ENCODE measurements at regions not wholly inside any gene's neighbourhood (a gene's known extent, or its start where the extent isn't known, plus 50 kb on each side); places are given as distances from the start of the nearest gene placed in this dataset.

- no peak for DNase-seq (ENCODE audit: low read depth in 2 of 2)
These were observed 458.3 kb upstream of the CELF4 start for GRCh38 chr18:38023871-38024270.

GRCh38 chr18:38022234-38022633 is 456.6 kb upstream of the CELF4 start:
- DNase-seq (ENCODE audit: low read depth in 2 of 2) = no peak

- DNase-seq (ENCODE audit: low read depth in 2 of 2) = no peak
These were observed 453.7 kb upstream of the CELF4 start for GRCh38 chr18:38019292-38019691.

DNA sequence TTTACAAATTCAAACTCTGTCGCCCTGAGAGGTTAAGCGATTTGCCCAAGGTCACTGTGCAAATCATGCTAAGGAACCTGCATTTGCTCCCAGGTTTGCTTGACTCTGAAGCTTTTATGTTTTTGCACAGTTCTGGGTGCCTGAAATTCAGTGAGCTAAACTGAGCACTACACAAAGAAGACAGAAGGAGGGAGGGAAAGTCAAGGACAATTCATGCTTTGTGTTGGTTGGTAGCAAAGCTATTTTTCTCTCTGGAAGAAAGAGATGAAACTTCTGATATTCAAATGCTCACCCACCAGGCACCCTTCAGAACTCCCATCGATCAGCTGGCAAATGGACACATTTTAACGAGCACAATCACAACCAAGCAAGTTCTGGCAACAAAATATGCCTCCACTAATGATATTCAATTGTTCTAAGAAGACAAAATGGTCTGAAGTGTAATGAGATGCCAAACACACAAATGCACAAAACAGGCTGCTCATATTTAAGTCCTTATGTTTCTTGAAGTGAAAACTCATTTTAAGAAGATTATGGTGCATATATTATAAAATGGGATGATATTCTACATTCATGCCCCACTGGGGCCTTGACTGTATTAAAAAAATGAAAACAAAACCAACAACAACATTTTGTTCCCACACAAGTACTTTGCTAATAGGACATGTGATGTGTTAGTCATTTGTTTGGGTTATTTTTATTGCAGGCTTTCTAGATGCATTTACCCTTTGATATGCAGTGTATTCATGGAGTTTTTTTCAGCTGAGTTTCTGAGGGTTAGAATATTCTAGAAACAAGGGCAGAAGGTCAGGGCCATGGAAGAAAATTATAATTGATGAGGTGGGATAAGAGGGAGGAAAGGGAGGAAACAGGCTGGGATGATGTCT is 445.6 kb upstream of the CELF4 start:
- DNase-seq (ENCODE audit: low read depth in 2 of 2) = no peak

DNA sequence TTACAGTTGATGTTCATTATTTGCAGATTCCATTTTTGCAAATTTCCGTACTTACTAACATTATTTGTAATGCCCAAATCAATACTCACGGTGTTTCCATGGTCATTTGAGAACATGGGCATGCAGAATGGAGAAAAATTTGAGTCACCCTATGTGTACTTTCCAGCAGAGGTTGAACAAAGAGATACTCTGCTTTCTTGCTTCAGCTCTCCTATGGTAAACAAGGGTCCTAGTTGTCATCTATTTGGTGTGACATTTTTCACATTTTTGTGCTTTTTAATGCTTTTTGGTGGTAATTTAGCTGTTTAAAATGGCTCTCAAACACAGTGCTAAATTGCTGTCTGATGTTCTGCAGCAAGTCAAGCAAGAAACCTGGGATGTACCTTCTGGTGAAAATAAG is 444.4 kb upstream of the CELF4 start:
- DNase-seq (ENCODE audit: low read depth in 2 of 2) = no peak

- DNase-seq (ENCODE audit: low read depth in 2 of 2) = no peak
These were observed 443.7 kb upstream of the CELF4 start for GRCh38 chr18:38009320-38009719.

DNA sequence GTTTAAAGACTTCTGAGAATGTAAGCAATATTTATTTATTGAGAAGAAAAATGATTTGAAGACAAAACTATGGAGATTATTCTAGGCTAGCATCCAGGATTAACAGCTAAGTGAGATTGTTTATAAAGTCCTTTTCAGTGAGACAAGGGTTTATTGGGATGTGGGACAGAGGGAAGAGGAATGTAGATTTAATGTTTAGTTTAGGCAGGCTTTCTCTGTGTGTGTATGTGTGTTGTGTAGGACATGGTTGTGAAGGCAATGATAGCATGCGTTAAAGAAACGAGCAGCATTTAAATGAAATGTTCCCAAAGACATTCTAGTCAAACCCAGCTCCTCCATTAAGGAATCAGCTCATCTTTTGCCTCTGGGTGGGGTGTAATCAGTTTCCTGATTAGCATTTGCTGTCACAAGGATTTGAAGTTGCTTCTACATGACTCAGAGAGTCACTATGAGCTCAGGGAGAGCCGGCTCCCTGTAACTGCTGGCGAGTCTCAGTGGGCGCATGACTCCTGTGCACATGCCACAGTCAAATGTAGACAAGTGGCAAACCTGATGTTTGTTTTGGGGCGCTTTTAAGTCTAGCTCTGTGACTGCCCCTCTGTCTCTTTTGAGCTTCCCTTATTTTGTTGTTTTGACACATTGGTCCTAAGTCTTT is 442.2 kb upstream of the CELF4 start:
- no peak for DNase-seq (ENCODE audit: low read depth in 2 of 2)

GRCh38 chr18:38007026-38007425 is 441.4 kb upstream of the CELF4 start:
- DNase-seq (ENCODE audit: low read depth in 2 of 2) = no peak

GRCh38 chr18:38006541-38006940 is 440.9 kb upstream of the CELF4 start:
- no peak for DNase-seq (ENCODE audit: low read depth in 2 of 2)

- no peak for DNase-seq (ENCODE audit: low read depth in 2 of 2)
These were observed 432.1 kb upstream of the CELF4 start for GRCh38 chr18:37997695-37998094.

DNA sequence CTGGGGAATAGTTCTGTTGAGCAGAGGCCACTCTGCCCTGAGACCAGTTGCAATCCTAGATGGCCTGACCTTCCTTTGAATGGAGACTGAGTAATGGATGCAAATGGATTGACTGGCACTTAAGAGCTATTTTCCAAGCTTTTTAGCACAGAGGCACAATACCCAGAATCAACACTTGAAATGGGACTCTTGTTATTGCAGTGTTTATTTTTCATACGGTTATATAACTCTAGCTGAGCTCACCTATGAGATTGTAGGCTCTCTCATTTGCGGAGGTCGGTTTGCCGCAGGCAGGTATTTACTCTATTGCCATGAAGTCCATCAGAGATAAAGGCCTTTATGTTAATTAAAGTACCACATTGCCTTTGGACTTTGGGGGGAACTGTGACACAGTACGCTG is 422.3 kb upstream of the CELF4 start:
- DNase-seq (ENCODE audit: low read depth in 2 of 2) = no peak

DNA sequence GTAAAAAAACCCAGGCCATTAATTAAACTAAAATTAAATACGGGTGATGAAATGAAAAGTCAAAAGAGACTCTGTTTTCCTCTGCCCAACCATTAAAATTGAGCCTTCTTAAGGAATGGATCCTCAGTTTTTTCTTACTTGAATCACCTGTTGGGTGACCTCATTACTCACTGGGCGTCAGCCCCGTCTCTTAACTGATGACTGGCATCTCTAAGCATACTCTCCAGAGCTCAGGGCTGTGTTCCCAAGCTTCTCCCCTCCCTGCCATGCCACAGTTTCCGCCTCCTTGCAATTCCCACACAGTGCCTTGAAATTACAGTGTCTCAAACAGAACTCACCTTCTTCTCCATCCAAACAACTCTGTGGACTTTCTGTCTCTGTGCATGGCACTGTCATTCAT is 421.1 kb upstream of the CELF4 start:
- no peak for DNase-seq (ENCODE audit: low read depth in 2 of 2)

DNA sequence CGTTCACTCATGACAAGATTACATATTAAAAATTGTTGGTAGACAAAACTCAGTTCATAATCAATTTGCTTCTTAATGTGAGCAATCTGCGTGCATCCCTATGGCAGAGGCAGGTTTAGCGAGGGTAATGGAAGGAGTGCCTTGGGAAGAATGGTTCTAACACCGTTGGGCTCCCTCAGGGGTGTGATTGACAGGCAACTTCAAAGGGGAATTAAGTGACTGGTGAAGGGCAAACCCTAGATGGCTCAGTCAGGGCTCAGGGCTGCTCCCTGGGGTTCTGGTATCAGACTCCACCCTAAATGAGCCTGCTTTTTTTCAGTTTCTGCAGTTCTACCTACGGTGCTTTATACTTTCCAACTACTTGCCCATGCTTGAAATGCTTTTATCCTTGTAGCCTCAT is 419.5 kb upstream of the CELF4 start:
- no peak for DNase-seq (ENCODE audit: low read depth in 2 of 2)

DNA sequence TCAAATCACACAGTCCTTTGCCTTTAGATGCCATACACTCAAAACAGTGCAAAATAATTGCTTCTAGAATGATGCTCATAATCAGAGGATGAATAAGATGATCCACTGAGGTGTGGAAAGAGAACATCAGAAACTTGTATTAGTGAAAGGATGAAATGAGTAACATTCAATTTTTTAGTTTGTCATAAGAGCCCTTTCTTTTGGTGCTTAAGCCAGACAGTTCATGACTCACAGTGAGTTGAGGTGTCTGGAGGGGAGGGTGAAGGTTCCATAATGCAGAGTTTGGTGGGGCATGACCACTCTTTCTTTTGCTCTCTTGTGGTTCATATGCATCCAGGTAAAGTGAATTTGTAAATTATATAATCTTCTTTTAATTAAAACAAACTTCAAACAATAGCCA is 415.0 kb upstream of the CELF4 start:
- DNase-seq (ENCODE audit: low read depth in 2 of 2) = no peak

DNA sequence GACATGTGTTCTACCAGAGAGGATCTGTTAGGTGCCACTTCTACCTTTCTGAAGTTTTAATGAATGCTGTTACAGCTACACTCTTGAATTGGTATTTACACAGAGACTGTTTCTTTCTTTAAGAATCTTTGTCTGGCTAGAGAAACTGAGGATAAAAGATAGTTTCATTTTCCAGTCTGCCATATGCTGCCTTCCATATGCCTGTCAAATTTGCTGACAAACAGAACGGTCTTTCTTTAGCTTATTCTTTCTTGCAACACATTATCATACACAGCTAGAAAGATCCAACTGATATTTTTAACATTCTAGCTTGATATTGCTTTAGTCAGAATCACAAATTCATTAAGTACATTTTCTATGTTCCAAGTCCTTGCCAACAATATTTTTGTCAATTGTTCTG is 409.8 kb upstream of the CELF4 start:
- DNase-seq (ENCODE audit: low read depth in 2 of 2) = no peak

DNA sequence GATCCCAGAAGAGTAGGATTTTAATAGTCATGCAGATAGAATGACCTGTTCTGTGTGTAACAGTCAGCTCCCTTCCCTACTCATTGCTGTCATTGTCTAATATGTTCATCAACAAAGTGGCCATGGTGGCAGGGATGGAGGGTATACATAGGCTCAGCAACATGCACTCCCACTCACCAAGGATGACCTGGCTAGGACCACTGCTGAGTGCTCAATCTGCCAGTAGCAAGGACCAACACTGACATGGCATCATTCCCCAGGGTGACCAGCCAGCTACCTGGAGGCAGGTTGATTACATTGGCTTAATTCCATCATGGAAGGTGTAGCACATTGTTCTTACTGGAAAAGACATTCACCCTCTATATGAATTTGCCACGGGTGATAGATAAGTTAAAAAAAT is 401.7 kb upstream of the CELF4 start:
- no peak for DNase-seq (ENCODE audit: low read depth in 2 of 2)

GRCh38 chr18:37965572-37965970 is 400.0 kb upstream of the CELF4 start:
- no peak for DNase-seq (ENCODE audit: low read depth in 2 of 2)

DNA sequence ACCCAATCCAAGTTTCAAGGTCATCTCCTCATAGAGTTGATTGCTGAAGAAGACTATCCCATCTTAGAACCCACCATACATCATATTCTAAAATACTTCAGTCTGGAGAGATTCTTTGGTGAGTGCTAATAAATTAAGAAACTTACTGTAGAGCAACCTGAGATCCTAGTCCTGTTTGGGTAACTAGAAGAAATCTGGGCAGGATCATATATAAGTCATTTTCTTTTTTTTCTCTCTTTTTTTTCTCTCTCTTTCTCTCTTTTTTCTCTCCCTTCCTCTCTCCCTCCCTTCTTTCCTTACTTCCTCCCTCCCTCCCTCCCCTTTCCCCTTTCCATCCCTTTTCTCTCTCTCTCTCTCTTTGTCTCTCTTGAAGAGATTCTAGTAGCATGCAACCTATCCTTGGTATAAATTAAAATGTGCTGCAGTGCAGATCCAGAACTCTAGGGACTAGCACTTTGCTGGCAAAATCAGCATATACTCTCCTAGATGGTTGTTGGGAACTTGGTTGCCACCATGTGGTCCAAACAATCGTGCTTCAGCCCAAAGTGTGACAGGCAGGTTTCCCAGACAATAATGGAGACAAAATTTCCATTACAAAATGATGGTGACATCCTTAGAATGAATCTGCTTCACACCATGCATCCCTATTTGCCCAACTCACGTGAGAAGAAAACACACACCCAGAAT is 399.4 kb upstream of the CELF4 start:
- DNase-seq (ENCODE audit: low read depth in 2 of 2) = no peak

GRCh38 chr18:37963837-37964236 is 398.2 kb upstream of the CELF4 start:
- no peak for DNase-seq (ENCODE audit: low read depth in 2 of 2)

DNA sequence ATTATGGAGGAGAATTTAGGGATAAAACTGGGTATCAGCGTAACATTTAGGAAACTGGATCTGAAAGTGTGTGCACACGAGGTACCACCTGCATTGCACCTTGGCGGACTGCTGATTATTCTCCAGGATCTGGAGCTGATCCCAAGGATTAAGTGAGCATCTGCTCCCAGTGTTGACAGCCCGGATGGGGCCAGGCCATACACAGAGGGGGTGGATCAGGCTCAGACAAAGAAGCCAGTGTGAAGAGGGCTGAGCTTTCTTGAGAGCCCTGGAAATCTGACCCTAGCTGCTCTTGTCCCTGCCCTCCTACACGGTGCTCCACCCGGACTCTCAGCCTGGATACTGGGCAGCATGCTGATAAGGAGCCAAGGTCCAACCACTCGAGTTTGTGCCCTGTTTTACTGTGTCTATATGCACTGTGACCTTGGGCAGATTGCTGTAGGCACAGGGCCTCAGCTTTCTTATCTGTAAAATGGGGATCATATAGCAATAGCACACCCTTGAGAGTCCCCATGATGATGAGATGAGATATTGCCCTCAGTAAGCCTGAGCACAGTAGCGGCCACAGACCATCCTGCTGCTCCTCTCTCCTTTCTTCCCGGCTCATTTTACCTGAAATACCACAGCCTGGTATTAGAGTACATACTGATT is 396.8 kb upstream of the CELF4 start:
- no peak for DNase-seq (ENCODE audit: low read depth in 2 of 2)

- DNase-seq (ENCODE audit: low read depth in 2 of 2) = no peak
These were observed 392.9 kb upstream of the CELF4 start for GRCh38 chr18:37958499-37958898.

GRCh38 chr18:37956902-37957301 is 391.3 kb upstream of the CELF4 start:
- DNase-seq (ENCODE audit: low read depth in 2 of 2) = no peak
